Gastroesophageal sphincter (tissue), 3 donors: ENCODE measurements at regions not wholly inside any gene's neighbourhood (a gene's known extent, or its start where the extent isn't known, plus 50 kb on each side); places are given as distances from the start of the nearest gene placed in this dataset.

Source experiments
- POLR2A ChIP-seq, 2 donors: fragments of 450-650 bp; IDR thresholded peaks; one replicate each; pipeline ENCODE4 v1.6.1; 2017; ENCODE audit warnings: antibody characterized with exemption in 2 of 2, mild to moderate bottlenecking in 2 of 2, moderate library complexity in 1 of 2
- POLR2AphosphoS5 ChIP-seq: sonication (generic); formaldehyde crosslinking; IDR thresholded peaks from one replicate; pipeline ENCODE4 v1.6.1; 2017; ENCODE audit warnings: antibody characterized with exemption
- TF ChIP-seq, protein P1 (sequence below), 4 experiments: fragments of 200-600 bp in 2 of 4; fragments of 450-650 bp in 2 of 4; sonication (generic) in 1 of 4; IDR thresholded peaks; one replicate each; pipeline ENCODE4 v1.5.1; 2017 to 2019; ENCODE audit warnings: antibody characterized with exemption in 4 of 4, mild to moderate bottlenecking in 2 of 4, moderate library complexity in 2 of 4

DNA sequence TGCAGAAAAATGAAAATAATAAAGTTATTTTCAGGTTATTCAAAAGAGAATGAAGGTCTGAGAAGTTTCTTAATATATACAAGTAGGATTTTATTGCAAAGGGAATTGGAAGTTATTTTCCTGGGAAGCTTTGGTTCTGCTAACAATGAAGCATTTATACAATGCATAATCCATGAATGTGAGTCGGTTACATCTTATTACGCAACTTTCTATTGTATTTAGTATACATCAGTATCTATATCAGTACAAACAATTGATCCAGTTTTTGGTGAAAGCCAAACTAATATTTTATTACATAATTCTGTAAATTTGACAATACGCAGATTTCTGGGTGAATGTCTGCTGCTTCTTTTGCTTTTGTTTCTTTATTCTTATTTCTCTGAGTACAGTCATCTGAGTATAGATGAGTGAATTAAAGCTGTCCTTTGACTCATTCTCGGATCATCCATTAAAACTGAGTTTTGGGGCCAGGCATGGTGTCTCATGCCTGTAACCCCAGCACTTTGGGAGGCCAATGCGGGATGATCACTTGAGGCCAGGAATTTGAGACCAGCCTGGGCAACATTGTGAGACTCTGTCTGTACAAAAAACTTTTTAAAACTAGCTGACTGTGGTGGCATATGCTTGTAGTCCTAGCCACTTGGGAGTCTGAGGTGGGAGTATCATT lies 108.5 kb downstream of the SOCS6 start:
- TF ChIP-seq, protein P1, sequence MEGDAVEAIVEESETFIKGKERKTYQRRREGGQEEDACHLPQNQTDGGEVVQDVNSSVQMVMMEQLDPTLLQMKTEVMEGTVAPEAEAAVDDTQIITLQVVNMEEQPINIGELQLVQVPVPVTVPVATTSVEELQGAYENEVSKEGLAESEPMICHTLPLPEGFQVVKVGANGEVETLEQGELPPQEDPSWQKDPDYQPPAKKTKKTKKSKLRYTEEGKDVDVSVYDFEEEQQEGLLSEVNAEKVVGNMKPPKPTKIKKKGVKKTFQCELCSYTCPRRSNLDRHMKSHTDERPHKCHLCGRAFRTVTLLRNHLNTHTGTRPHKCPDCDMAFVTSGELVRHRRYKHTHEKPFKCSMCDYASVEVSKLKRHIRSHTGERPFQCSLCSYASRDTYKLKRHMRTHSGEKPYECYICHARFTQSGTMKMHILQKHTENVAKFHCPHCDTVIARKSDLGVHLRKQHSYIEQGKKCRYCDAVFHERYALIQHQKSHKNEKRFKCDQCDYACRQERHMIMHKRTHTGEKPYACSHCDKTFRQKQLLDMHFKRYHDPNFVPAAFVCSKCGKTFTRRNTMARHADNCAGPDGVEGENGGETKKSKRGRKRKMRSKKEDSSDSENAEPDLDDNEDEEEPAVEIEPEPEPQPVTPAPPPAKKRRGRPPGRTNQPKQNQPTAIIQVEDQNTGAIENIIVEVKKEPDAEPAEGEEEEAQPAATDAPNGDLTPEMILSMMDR (IDR thresholded peaks at IDR 0.05), result no peak
- no peak for TF ChIP-seq POLR2A (IDR thresholded peaks at IDR 0.05)
- no peak for TF ChIP-seq POLR2AphosphoS5
